ENCODE measurements at regions not wholly inside any gene's neighbourhood (a gene's known extent, or its start where the extent isn't known, plus 50 kb on each side); places are given as distances from the start of the nearest gene placed in this dataset.

GRCh38 chr15:19988094-19988660, 553.4 kb downstream of the GOLGA6L6 start:
- TF ChIP-seq CTCF (IDR thresholded peaks at IDR 0.05) (no peak), HMGXB4 (CRISPR knock-in tag; IDR thresholded peaks at IDR 0.05) (no peak), MAX (CRISPR knock-in tag; IDR thresholded peaks at IDR 0.05) (no peak), CREB1 (CRISPR knock-in tag; IDR thresholded peaks at IDR 0.05) (no peak), ATF1 (CRISPR knock-in tag; IDR thresholded peaks at IDR 0.05) (no peak), FOXP4 (CRISPR knock-in tag; IDR thresholded peaks at IDR 0.05) (no peak), ESRRA (CRISPR knock-in tag; IDR thresholded peaks at IDR 0.05; ENCODE audit: borderline replicate concordance) (no peak), IRF1 (CRISPR knock-in tag; IDR thresholded peaks at IDR 0.05) (no peak), ZBTB21 (CRISPR knock-in tag; IDR thresholded peaks at IDR 0.05; ENCODE audit: borderline replicate concordance) (no peak), JAZF1 (CRISPR knock-in tag; IDR thresholded peaks at IDR 0.05) (no peak), ZNF121 (CRISPR knock-in tag; IDR thresholded peaks at IDR 0.05) (no peak), ZNF138 (CRISPR knock-in tag; conservative IDR thresholded peaks at IDR 0.05) (no peak), ZMAT4 (CRISPR knock-in tag; IDR thresholded peaks at IDR 0.05) (no peak)
